GM12878 (cell line): ENCODE measurements at regions not wholly inside any gene's neighbourhood (a gene's known extent, or its start where the extent isn't known, plus 50 kb on each side); places are given as distances from the start of the nearest gene placed in this dataset. TPM values are rescaled to one million over a fixed set of nuclear protein-coding genes. Genes with fewer than 3 reads are reported as not detected.
"Not testable (repeated sequence)": the region's sequence is repeated elsewhere in the genome, so short reads cannot be mapped to it uniquely, and the experiment has no call there.

ENCODE experiments used
- ATAC-seq: fragments of 200-7000 bp; cut with Tn5 transposase; 3 replicates; pipeline ENCODE4 v1.9.1; 2020; ENCODE audit warnings: mild to moderate bottlenecking, moderate library complexity
- BruUV-seq: library from RNA; stranded (reverse); fragments of 400-500 nt; replicated peaks from 2 replicates; lab custom pipeline; 2021; lab: Mats Ljungman, UMichigan
- CTCF ChIA-PET: fragments of 300-600 bp; sonication (Branson Sonifier 250); formaldehyde crosslinking; extraction: SDS; loops from one replicate; lab custom pipeline; 2021; ENCODE audit warnings: inconsistent platforms; lab: Yijun Ruan, JAX
- POLR2A ChIA-PET: fragments of 350-600 bp; formaldehyde crosslinking; extraction: SDS; loops from one replicate; lab custom pipeline; 2021; ENCODE audit warnings: inconsistent platforms; lab: Charles Lee
- RAD21 ChIA-PET: fragments of 300-600 bp; sonication (Branson Sonifier 250); formaldehyde crosslinking; loops from one replicate; lab custom pipeline; 2023; ENCODE audit warnings: antibody characterized with exemption; ENCODE audit not compliant: unreplicated experiment; lab: Charles Lee
- SMC1A ChIA-PET: fragments of 300-600 bp; sonication (Branson Sonifier 250); formaldehyde crosslinking; loops from one replicate; lab custom pipeline; 2023; ENCODE audit not compliant: unreplicated experiment, uncharacterized antibody; lab: Charles Lee
- DNase-seq: peaks from one replicate; pipeline ENCODE4 v3.0.0-alpha.2; 2011; ENCODE audit warnings: low read depth, low spot score
- FAIRE-seq: peaks from 3 replicates; lab custom pipeline; 2011; peaks lifted over from hg19 to GRCh38; lab: Jason Lieb, UNC
- H2AFZ ChIP-seq: 2 replicates; pipeline ENCODE4 v1.6.0; 2011; ENCODE audit warnings: low read depth, low read length, control low read depth; ENCODE audit not compliant: control insufficient read depth
- H3K27ac ChIP-seq: 2 replicates; pipeline ENCODE4 v1.5.1; 2011; ENCODE audit warnings: control low read depth; ENCODE audit not compliant: control insufficient read depth, insufficient read depth
- H3K27me3 ChIP-seq, 2 experiments: replicated peaks in 1 of 2; 2 replicates each; pipeline versions ENCODE4 v1.6.0 to v1.6.1; 2011; ENCODE audit warnings: low read length in 1 of 2; ENCODE audit not compliant: control insufficient read depth in 2 of 2, insufficient read depth in 2 of 2
- H3K36me3 ChIP-seq, 2 experiments: 2 replicates each; pipeline ENCODE4 v1.5.1; 2011; ENCODE audit warnings: low read length in 1 of 2; ENCODE audit not compliant: control insufficient read depth in 2 of 2, insufficient read depth in 2 of 2
- H3K4me1 ChIP-seq: 2 replicates; pipeline ENCODE4 v1.6.1; 2011; ENCODE audit warnings: mild to moderate bottlenecking, low read length, moderate library complexity, mixed read lengths; ENCODE audit not compliant: control insufficient read depth, insufficient read depth
- H3K4me2 ChIP-seq: 2 replicates; pipeline ENCODE4 v1.6.0; 2011; ENCODE audit warnings: control low read depth; ENCODE audit not compliant: control insufficient read depth, insufficient read depth
- H3K4me3 ChIP-seq: fragments of 200-600 bp; sonication (generic); 2 replicates; pipeline ENCODE4 v1.5.1; 2016
- H3K79me2 ChIP-seq: 2 replicates; pipeline ENCODE4 v1.6.0; 2011; ENCODE audit warnings: low read length; ENCODE audit not compliant: control insufficient read depth, insufficient read depth
- H3K9ac ChIP-seq: 2 replicates; pipeline ENCODE4 v1.8.0; 2011; ENCODE audit warnings: low read length, control low read depth, mixed read lengths; ENCODE audit not compliant: control insufficient read depth, insufficient read depth
- H3K9me3 ChIP-seq: replicated peaks from 3 replicates; pipeline ENCODE4 v1.5.1; 2011; ENCODE audit warnings: mild to moderate bottlenecking, low read length; ENCODE audit not compliant: control insufficient read depth, insufficient read depth
- H4K20me1 ChIP-seq: 2 replicates; pipeline ENCODE4 v1.6.0; 2011; ENCODE audit not compliant: control insufficient read depth, insufficient read depth
- WGBS: methylation state at CpG from one replicate; pipeline ENCODE4 v1.1.6; 2016; ENCODE audit warnings: low lambda C conversion rate; ENCODE audit not compliant: insufficient replicate concordance, insufficient coverage; ENCODE audit errors: missing lambda C conversion rate; 5-methylcytosine and 5-hydroxymethylcytosine counted together
- in situ Hi-C: fragments of 300-500 bp; cut with MboI; formaldehyde crosslinking; loops from 9 replicates; pipeline ENCODE4 v1.14.3; 2018; ENCODE audit warnings: mixed read lengths
- intact Hi-C: fragments of 100-400 bp; cut with micrococcal nuclease; formaldehyde crosslinking; loops from one replicate; pipeline ENCODE4 v1.14.2; 2022; ENCODE audit not compliant: unreplicated experiment
- small RNA-seq: library from RNA; depleted of rRNA; stranded (forward); fragments of <200 nt; gene quantifications from one replicate; pipeline ENCODE3, GENCODE V24; 2014

- H3K27me3 ChIP-seq, H3K4me1 ChIP-seq, H3K9me3 ChIP-seq, H2AFZ ChIP-seq, FAIRE-seq, BruUV-seq, H4K20me1 ChIP-seq, H3K36me3 ChIP-seq, H3K4me2 ChIP-seq, ATAC-seq, H3K79me2 ChIP-seq, RAD21 ChIA-PET, H3K4me3 ChIP-seq, H3K9ac ChIP-seq, POLR2A ChIA-PET, DNase-seq, CTCF ChIA-PET, SMC1A ChIA-PET, H3K27ac ChIP-seq: not testable (repeated sequence)
- intact Hi-C loops = loop anchor here (10.0 kb wide), 1 partner anchor 692 kb away; no protein-coding TSS in a partner anchor
- in situ Hi-C loops = loop anchor here (25.0 kb wide), 1 partner anchor 829 kb away; the partner anchor contains the start of gene TLR8
- 43% methylated on average over 2 of the region's 2 CpGs for WGBS
These were observed 55.3 kb upstream of the FRMPD4 start for GRCh38 chrX:12082959-12083358.

Small RNAs in the stretch of these regions (small RNA-seq; reads per million reads assigned to genes)
- gene RF00019 = not detected
